ENCODE measurements at regions not wholly inside any gene's neighbourhood (a gene's known extent, or its start where the extent isn't known, plus 50 kb on each side); places are given as distances from the start of the nearest gene placed in this dataset.
"Not testable (repeated sequence)": the region's sequence is repeated elsewhere in the genome, so short reads cannot be mapped to it uniquely, and the experiment has no call there.

DNA sequence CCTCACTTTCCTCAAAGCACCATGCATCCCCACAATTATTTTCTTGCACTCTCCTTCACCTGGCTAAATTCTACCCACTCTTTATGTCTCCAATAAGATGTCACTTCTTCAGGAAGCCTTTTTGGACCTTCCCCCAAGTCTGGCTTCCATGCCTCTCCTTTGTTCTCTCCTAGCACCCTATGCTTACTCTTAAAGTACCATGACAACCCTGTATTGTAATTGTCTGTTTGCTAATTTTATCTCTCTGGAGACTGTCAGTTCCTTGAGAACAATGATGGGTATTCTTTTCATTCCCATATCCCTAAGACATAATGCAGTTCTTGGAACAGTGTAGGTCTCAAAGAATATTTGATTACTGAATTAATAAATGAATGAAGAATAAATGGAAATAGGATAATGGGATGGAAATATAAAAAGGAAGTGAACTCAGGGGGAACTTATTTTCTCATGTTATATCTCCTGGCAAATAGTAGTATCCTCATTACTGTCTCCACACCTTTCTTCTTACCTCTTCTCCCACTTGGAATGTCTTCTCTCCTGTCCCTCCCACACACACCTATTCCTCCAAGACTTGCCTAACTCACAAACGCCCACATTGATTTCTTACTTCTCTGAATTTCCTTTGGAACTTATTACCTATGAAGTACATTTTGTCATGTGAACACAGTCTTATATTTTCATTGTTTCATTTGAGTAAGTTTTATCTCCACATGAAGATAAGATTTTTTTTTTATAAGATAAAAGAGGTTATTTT lies 499.1 kb downstream of the NFIB start:
- no peak for DNase-seq (ENCODE audit: low spot score)

DNA sequence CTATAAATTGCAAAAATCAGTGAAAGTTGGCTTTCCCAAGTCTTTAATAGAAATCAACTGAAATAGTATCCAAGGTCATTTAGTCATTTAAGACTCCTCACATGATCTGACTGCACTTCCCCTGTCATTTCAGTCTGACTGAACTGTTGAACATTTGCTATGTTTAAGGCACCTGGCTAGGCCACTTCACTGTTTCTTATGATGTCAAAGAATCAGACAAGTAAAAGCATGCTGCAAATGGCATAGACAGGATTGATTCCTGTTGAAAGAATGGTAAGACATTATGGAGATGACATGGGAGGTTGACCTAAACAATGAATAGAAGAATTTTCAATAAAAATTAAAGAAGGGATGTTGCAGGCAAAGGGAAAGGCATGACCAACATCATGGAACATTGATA lies 502.1 kb downstream of the NFIB start:
- DNase-seq (ENCODE audit: low spot score): no peak

DNA sequence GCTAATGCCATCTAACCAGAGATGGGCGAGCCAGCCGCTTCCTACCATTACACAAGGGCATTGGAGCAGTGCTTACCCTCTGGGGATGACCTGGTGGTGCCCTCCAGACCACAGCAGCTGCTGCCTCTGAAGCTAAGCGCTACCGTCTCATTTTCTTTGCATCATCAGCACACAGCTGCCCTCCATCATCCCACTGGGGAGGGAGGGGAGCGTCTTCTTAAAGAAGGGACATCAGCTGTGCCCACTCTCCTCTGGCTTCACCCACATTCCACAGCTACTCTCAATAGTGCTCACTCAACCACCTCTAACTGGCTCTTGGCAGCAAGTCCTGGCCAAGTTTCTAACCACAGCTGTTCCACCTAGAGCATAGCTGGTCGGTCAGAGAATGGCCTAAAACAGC lies 503.4 kb downstream of the NFIB start:
- no peak for DNase-seq (ENCODE audit: low spot score)

DNA sequence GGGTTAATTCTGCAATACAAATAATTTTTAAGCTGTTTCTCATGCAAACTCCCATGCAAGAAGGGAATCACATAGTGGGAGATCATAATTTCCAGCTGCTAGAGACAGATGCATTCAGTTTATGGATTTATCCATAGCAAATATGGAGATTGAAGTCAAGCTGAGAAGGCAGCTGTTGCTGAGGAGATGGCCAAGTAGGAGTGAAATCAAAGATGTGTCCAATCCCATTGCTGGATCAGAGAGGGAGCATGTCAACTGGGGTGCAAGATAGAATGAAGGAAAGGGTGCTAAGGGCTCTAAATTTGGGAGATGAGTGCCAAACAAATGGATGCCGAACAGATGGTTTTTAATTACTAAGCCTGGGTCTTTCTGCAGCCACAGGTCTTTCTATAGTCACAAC lies 504.5 kb downstream of the NFIB start:
- no peak for DNase-seq (ENCODE audit: low spot score)

DNA sequence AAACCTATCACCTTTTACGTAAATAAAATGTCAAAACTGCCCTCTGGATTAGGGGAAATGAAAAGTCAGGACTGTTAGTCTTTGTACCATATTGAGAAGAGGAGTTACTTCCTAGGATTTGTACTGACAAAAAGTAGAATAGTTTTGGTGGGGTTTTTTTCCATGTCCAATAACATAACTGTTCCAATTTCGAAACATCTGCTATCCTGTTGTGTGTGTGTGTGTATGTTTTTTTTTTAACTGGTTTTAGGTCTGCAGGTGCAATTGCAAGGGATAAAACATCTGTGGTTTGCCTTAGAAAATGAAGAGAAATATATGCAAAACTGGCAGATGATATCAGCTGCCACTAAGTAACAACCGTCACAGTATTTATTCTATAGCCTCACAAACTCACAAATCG lies 506.8 kb downstream of the NFIB start:
- DNase-seq (ENCODE audit: low spot score): no peak

DNA sequence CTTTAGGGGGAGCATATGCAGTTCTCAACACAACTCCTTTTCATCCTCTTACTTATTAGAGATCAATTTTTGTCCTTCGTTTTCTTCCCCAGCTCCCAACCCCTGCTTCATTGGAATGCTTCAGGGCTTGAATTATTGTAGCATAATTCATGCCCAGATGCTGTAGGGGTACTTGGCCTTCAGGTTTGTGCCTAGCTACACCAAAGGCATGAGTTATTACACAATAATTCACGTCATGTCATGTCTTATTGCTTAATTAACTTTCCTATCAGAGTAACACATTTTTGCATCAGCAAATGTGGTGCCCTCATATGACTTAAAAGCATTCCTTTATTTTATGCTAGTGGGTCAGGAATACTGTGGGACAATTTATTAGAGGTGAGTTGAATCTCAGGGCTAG lies 507.2 kb downstream of the NFIB start:
- no peak for DNase-seq (ENCODE audit: low spot score)

DNA sequence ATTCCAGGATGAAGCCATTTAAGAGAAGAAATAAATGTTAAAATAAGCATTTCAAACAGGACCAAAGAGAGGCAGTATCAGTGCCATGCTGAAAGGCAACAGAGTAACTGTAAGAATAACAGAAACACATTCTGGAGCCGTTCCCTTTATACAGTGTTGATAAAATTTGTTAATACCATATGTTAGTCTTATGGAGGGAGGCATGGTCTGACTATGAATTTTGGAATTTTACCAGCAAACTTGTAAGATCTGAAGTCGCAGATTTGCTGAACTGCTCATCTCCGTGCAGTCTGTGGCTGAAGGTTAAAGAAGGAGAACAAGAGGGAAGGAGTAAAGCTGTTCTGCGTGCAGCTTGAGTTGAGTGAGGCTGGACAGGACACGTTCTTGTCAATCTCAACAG lies 508.4 kb downstream of the NFIB start:
- no peak for DNase-seq (ENCODE audit: low spot score)

DNA sequence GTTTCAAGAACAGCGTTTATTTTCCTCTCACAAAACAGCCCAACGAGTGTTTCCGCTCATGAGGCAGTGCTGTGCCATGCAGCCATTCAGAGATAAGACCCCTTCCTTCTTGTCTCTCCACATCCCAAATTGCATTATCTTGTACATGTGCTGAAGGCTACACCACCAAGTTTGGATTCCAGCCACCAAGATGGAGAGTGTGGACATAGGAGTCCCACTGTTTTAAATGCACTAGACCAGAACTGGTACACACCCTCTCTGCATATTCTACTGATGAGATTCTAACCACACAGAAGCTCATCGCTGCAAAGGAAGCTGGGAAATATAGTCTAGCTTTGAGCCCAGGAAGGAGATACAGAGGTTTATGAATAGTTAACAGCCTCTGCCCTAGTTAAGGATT lies 509.4 kb downstream of the NFIB start:
- DNase-seq (ENCODE audit: low spot score): no peak

DNA sequence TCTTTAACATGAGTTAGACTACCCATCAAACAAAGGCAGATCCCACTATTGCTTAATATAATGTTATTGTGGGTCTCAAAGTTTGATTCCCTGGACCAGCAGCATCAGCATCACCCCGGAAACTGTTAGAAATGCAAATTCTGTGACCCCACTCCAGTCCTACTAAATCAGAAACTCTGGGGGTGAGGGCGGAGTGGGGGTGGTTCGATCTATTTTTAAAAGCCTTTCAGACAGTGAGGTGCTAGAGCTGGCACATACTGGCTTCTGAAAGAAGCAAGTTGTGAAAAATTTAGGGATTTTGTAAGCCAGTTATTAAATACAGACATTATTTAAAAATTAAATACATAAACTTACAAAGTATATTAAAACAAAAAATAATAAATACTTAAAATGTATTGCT lies 513.2 kb downstream of the NFIB start:
- no peak for DNase-seq (ENCODE audit: low spot score)

DNA sequence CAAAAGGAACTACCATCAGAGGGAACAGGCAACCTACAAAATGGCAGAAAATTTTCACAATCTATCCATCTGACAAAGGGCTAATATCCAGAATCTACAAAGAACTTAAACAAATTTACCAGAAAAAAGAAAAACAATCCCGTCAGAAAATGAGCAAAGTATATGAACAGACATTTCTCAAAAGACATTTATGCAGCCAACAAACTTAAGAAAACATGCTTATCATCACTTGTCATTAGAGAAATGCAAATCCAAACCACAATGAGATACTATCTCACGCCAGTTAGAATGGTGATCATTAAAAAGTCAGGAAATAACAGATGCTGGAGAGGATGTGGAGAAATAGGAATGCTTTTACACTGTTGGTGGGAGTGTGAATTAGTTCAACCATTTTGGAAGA lies 516.2 kb downstream of the NFIB start:
- DNase-seq (ENCODE audit: low spot score): not testable (repeated sequence)

DNA sequence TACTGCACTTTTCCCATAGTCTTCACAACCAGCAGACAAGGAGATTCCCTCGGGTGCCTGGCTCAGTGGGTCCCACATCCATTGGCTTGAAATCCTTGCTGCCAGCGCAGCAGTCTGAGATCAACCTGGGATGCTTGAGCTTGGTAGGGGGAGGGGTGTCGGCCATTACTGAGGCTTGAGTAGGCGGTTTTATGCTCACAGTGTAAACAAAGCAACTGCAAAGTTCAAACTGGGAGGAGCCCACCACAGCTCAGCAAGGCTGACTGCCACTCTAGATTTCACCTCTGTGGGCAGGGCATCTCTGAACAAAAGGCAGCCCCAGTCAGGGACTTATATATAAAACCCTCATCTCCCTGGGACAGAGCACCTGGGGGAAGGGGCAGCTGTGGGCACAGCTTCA lies 512.3 kb upstream of the MPDZ start:
- DNase-seq (ENCODE audit: low spot score): no peak

DNA sequence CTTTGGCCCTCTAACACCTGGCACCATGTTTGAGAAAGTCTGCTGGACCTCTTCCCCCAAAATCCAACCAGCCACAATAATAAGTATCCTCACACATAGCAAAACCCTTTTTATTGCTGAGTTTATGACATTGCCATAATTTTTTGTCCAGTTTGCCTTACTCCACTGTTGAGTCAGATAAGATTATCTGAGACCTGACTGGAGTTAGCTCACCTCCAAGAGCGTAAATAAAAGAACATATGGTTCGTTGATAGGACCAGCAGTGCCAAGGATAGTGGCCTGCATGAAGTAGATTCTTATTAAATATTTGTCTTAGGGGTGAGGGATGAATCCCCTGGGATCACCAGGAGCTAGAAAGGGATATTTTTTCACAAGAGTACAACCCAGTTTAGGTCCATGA lies 510.6 kb upstream of the MPDZ start:
- DNase-seq (ENCODE audit: low spot score): no peak

DNA sequence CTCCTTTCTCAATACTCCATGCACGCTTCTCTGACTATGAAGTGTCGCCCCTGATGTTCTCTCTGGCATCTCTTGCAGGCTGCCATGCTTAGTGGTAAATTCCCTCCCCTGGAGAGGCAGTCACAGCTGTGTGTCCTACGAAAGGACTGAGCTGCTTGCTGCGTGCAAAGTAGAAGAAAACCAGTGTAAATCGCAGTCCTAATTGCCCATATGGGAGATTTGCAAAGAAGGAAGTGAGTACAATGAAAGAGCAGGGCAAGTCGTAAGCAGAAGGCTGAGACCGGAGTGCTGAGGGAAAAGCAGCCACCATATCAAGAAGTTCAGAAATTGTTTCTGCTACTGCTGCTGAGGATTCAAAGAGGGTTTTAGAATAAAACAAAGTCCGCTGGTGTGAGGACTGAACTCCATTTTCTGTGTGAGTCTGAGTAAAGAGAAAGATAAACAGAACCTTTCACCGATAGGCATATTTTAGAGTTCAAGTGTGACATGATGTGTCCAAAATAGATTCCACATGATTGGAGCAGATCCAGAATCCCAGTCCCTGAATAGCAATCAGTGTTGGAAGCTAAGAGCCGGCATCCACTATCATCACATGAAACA lies 507.8 kb upstream of the MPDZ start:
- no peak for DNase-seq (ENCODE audit: low spot score)

DNA sequence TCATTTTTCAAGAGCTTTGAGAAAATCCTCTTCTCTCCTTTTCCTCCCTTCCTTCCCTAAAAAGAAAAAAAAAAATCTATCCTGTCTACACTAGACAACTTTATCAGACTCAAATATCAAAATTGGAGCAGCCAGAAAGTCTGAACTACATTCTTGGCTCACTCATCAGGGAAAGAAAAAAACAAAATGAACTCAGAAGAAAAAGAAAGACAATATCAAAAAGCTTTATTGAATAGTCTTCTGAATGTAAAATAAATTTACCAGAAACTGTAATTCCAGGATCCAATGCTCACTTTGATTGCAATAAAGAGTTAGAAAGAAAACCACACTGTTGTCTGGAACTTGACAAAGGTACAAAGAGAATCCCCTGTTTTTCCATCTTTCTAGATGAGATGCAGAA lies 507.2 kb upstream of the MPDZ start:
- DNase-seq (ENCODE audit: low spot score): no peak

DNA sequence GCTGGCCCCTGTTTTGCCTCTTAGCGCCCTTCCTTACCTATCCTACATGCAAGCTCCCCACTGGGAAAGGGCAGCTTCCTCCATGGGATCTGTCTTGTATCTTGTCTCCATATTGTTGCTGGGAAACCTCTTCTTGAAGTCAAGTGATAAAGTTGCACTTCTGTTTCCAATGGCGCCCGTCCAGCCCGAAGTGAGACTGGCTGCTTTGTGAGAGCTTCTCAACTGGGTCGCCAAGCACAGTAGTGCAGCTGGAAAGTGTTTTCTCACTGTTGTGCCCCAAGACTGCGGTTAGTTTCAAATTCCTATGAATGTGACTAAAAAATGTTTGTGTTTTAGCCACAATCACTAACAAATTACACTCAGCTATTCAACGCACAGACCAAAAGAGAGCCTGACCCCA lies 506.6 kb upstream of the MPDZ start:
- no peak for DNase-seq (ENCODE audit: low spot score)

DNA sequence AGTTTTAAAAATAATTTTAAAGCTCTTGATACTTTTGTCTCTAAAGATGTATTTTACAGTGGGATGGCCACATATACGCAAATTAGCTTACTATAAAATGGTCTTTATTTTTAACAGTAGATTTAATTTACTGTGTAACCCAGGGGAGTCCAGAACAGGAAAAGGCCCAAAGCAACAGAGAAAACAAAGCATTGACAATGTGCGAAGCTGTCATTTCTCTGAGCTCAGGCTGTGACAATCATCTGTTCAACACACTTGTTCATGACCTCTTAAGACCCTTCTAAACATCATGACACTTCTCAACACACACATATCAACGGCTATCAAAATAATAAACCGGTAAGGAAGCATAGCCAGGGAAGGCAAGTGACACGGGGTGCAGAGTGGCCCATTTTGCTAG lies 499.6 kb upstream of the MPDZ start:
- DNase-seq (ENCODE audit: low spot score): no peak

DNA sequence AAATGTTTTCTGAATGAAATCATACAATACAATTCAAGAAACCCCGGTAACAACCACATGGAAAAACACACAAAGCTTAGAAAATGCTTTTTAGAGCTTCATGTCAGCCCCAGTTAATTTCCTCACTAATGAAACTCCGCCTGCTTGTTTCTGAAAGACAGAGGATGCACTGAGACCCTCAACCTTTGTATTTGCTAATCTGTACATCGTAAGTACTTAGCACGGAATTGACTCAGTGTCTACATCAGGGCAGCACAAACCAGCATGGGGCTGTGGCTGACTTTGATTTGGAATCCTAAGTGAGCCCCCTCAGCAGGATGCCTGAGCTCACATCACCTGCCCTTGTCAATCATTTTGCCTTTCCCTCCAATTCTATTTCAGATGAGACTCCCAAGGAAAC lies 499.1 kb upstream of the MPDZ start:
- no peak for DNase-seq (ENCODE audit: low spot score)

DNA sequence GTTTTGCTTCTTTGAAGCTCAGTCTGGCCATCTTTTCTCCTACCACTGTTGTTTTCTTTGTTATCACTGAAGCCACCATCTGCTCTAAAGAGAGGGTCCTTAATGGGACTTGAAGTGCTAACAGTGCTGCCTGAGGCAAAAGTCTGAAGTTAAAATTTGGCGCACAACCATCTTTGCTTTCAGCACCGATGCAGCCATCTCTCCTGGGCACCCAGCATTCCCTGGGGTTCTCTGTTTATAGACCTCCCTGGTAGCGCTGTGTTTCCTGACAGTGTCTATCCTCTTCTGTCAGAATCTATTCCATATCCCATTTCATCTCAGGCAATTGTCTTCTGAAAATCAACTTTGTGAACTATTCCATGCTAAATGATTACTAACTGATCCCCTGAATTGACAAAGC lies 491.5 kb upstream of the MPDZ start:
- DNase-seq (ENCODE audit: low spot score): no peak

DNA sequence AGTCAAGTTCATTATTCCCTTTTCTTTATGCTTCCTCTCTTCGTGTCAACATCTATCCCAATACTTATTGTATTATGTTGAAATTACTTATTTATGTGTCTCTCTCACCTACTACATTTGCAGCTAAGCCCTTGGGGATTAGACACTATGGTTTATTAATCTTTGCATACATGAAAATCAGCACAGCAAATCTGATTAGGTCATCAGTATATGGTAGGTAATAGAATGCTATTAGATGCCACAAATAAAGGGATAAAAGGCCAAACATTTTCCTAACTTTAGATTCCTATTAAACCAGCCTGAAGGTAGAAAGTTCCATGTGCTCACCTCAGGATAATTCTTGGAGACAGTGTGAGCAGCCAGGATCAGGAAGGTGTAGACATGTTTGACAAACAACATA lies 490.1 kb upstream of the MPDZ start:
- DNase-seq (ENCODE audit: low spot score): no peak

DNA sequence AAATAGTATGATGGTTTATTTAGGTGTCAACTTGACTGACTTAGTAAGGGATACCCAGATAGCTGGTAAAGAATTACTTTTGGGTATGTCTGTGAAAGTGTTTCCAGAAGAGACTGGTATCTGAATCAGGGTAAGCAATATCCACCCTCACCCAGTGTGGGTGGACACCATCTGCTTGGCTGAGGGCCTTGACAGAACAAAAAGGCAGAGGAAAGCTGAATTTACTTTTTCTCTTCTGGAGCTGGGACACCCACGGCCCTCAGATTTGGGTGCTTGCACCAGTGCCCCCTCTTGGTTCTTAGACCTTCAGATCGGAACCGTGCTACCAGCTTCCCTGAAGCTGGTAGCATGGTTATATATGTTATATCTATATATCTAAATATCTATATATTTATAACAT lies 489.5 kb upstream of the MPDZ start:
- no peak for DNase-seq (ENCODE audit: low spot score)

DNA sequence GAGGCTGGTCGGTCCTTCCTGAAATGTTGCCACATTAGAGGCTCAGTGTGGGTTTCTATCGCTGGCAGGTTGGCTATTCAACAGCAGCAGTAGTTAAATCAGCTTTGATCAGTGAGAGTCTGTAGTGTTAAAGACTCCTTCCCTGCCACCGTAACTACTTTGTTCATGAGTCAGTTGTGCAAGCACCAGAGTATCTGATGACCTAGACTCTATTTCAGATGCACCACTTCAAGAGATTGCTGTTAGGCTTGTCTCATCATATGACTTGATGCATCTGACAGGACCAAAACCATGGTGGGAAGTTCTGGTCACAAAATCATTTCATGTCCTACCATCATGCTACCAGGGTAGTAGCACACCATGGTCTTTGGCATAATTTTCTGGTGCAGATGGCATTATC lies 482.7 kb upstream of the MPDZ start:
- DNase-seq (ENCODE audit: low spot score): no peak

DNA sequence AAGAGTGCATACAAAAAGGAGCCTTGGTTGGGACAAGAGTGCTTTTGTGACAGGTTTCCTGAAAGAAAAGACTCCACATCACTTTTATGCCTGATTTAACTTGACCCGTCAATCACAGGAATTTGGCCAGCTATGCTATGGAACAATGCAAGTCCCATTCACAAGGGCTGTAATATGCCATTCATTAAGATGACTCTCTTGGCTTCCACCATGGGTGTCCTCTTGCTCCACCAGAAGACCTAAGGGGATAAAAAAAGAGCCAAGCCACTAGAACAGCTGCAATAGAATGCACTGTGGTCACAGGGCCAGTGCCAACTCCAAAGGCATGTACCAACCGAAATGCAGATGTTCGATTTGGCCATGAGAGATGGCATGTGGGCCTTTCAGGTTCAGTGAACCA lies 480.1 kb upstream of the MPDZ start:
- DNase-seq (ENCODE audit: low spot score): no peak

DNA sequence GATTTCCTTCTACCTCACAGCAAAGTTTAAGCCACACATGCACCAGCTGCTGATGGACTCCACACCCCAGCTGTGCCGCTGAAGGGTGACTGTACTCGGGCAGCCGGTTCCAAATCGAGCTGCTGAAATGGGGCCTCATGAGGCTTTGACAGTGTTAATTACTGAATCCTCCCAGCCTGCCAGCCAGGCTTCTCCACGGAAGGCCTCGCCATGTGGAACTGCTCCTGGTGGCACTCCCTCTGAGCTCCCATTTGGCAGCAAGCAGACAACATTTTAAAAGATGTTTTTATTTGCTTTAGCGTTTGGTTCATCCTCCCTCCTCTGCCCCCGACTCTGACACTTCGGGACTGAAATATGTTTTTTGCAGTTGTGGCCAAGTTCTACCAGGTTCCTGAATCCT lies 479.4 kb upstream of the MPDZ start:
- no peak for DNase-seq (ENCODE audit: low spot score)

DNA sequence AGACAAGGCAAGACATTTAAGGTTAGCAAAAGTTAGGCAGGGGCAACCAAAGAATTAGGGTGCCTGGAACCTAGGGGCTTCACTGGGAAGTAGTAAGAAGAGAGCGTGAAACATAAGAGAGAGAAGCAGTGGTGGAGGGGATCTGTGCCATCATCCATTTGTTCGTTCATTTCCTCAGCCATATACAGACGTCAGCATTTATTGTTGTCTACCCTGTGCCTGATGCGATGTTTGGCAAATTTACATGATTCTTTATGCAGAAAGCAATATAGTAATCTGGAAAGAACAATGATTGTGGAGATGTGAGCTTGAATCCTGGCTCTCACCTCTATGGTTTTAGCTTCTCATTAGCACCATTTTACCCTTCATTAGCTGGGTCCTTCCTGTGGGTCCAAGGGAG lies 477.5 kb upstream of the MPDZ start:
- DNase-seq (ENCODE audit: low spot score): no peak
